ENCODE measurements at regions not wholly inside any gene's neighbourhood (a gene's known extent, or its start where the extent isn't known, plus 50 kb on each side); places are given as distances from the start of the nearest gene placed in this dataset.

DNA sequence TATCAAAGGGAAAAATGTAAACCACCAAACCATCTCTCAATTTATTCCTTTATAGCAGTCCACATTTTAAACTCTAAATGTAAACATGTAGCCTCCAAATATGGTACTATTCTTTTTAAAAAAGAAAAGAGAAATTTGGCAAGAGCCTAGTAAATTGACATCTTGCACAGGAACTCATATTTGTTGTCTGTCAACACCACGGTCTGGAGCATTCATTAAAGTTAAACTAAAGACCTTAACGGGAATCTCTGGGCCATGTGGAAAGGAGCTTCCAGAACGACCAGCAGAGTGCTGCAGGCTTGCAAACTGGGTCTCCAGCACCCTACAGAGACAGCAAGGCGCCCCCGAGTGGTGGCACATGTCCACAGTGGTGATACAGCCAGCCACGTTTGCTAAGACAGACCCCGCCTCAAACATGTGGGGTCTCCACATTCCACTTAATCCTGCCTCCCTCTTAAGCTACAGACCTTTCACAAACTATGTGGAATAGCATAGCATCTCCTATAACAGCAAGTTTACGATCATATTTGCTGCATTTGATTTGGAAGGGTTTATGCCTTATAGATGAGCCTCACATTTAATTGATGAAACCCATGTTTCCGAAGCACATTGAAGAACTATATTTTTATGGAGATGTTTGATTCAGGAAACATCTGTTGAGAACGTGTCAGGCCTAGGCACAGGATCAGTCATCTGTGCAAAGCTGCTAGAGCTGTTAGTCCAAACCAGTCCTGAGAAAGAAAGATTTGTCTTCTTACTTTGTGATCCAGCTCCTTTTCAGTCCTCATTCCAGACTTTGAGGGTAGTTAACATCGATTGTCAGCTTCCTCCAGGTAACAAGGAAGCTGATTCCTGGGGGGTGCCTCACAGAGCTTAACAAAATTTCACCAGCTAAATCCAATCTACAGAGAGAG is 96.4 kb upstream of the BACE2 start:
- no peak for DNase-seq
- Histone ChIP-seq H3K4me3 (ENCODE audit: low read depth, low read length) (no peak overlapping the region), H3K27me3 (replicated peaks) (no peaks in the 10 kb centered on the region), H3K36me3 (replicated peaks) (no peaks in the 10 kb centered on the region), H3K27ac (no peak overlapping the region)
- TF ChIP-seq, protein P1, sequence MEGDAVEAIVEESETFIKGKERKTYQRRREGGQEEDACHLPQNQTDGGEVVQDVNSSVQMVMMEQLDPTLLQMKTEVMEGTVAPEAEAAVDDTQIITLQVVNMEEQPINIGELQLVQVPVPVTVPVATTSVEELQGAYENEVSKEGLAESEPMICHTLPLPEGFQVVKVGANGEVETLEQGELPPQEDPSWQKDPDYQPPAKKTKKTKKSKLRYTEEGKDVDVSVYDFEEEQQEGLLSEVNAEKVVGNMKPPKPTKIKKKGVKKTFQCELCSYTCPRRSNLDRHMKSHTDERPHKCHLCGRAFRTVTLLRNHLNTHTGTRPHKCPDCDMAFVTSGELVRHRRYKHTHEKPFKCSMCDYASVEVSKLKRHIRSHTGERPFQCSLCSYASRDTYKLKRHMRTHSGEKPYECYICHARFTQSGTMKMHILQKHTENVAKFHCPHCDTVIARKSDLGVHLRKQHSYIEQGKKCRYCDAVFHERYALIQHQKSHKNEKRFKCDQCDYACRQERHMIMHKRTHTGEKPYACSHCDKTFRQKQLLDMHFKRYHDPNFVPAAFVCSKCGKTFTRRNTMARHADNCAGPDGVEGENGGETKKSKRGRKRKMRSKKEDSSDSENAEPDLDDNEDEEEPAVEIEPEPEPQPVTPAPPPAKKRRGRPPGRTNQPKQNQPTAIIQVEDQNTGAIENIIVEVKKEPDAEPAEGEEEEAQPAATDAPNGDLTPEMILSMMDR (IDR thresholded peaks at IDR 0.05; ENCODE audit: low read depth, low read length, missing control alignments): peak; percentile 25
- in situ Hi-C loops (cut with HindIII; ENCODE audit: low pct_ligation_motif_present, low sequenced_read_pairs): no loop called here

- TF ChIP-seq, protein P1 (IDR thresholded peaks at IDR 0.05; ENCODE audit: low read depth, low read length, missing control alignments): no peak
- no peak overlapping the region for H3K4me3 ChIP-seq (ENCODE audit: low read depth, low read length)
- DNase-seq: no peak
- in situ Hi-C loops (cut with HindIII; ENCODE audit: low pct_ligation_motif_present, low sequenced_read_pairs): no loop called here
- H3K27me3 ChIP-seq (replicated peaks): no peaks in the 10 kb centered on the region
- no peaks in the 10 kb centered on the region for H3K36me3 ChIP-seq (replicated peaks)
- no peak overlapping the region for H3K27ac ChIP-seq
Measured at GRCh38 chr21:41073558-41073957, 94.4 kb upstream of the BACE2 start.

GRCh38 chr21:41074396-41075184 is 93.4 kb upstream of the BACE2 start:
- DNase-seq: no peak
- no peaks in the 10 kb centered on the region for H3K36me3 ChIP-seq (replicated peaks)
- TF ChIP-seq, protein P1 (IDR thresholded peaks at IDR 0.05; ENCODE audit: low read depth, low read length, missing control alignments): no peak
- no peaks in the 10 kb centered on the region for H3K27me3 ChIP-seq (replicated peaks)
- H3K27ac ChIP-seq: no peak overlapping the region
- in situ Hi-C loops (cut with HindIII; ENCODE audit: low pct_ligation_motif_present, low sequenced_read_pairs): no loop called here
- H3K4me3 ChIP-seq (ENCODE audit: low read depth, low read length): no peak overlapping the region

GRCh38 chr21:41075656-41076055 is 92.3 kb upstream of the BACE2 start:
- Histone ChIP-seq H3K27me3 (replicated peaks) (no peaks in the 10 kb centered on the region), H3K27ac (no peak overlapping the region), H3K4me3 (ENCODE audit: low read depth, low read length) (no peak overlapping the region), H3K36me3 (replicated peaks) (no peaks in the 10 kb centered on the region)
- no peak for DNase-seq
- in situ Hi-C loops (cut with HindIII; ENCODE audit: low pct_ligation_motif_present, low sequenced_read_pairs): no loop called here
- TF ChIP-seq, protein P1 (IDR thresholded peaks at IDR 0.05; ENCODE audit: low read depth, low read length, missing control alignments): no peak

GRCh38 chr21:41076064-41076463 is 91.9 kb upstream of the BACE2 start:
- no peak for DNase-seq
- Histone ChIP-seq H3K27me3 (replicated peaks) (no peaks in the 10 kb centered on the region), H3K4me3 (ENCODE audit: low read depth, low read length) (no peak overlapping the region), H3K27ac (no peak overlapping the region), H3K36me3 (replicated peaks) (no peaks in the 10 kb centered on the region)
- in situ Hi-C loops (cut with HindIII; ENCODE audit: low pct_ligation_motif_present, low sequenced_read_pairs): no loop called here
- TF ChIP-seq, protein P1 (IDR thresholded peaks at IDR 0.05; ENCODE audit: low read depth, low read length, missing control alignments): no peak
